GM10266 (cell line): ENCODE measurements at regions not wholly inside any gene's neighbourhood (a gene's known extent, or its start where the extent isn't known, plus 50 kb on each side); places are given as distances from the start of the nearest gene placed in this dataset.

Experiments
- DNase-seq: peaks from one replicate; pipeline ENCODE4 v3.0.0; 2012; ENCODE audit errors: extremely low spot score
- TF ChIP-seq, protein P1 (sequence below): IDR thresholded peaks from 2 replicates; pipeline ENCODE4 v1.5.1; 2012; ENCODE audit warnings: mild to moderate bottlenecking, low read depth; ENCODE audit not compliant: control insufficient read depth, insufficient read depth; ENCODE audit errors: missing control alignments

DNA sequence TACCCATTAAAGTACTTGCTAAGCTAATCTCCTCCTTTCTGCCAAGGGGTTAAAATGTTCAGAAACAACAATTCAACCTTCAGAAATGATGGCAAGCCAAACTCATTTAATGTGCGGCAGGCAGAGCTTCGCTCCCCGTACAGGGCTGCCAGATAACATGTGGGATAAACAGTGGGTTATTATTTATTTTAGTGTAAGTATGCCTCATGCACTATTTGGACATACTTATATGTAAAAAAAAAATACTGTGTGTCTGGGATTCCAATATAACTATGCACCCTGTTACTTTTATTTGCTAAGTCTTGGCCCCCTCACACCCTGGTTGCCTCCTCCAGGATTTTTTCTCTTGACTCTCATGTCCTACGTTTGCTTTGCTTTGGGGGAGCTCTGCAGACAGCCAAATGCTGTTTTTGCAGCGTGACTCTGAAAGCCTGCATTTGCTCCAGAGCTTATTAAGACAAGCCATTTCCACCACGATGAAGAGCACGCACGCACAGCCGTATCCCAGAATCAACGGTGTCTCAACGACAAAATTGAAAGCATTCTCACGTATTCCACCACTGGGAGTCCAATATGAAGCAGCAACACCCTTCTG lies 86.5 kb upstream of the SHANK2 start:
- TF ChIP-seq, protein P1, sequence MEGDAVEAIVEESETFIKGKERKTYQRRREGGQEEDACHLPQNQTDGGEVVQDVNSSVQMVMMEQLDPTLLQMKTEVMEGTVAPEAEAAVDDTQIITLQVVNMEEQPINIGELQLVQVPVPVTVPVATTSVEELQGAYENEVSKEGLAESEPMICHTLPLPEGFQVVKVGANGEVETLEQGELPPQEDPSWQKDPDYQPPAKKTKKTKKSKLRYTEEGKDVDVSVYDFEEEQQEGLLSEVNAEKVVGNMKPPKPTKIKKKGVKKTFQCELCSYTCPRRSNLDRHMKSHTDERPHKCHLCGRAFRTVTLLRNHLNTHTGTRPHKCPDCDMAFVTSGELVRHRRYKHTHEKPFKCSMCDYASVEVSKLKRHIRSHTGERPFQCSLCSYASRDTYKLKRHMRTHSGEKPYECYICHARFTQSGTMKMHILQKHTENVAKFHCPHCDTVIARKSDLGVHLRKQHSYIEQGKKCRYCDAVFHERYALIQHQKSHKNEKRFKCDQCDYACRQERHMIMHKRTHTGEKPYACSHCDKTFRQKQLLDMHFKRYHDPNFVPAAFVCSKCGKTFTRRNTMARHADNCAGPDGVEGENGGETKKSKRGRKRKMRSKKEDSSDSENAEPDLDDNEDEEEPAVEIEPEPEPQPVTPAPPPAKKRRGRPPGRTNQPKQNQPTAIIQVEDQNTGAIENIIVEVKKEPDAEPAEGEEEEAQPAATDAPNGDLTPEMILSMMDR = no peak
- DNase-seq = no peak

DNA sequence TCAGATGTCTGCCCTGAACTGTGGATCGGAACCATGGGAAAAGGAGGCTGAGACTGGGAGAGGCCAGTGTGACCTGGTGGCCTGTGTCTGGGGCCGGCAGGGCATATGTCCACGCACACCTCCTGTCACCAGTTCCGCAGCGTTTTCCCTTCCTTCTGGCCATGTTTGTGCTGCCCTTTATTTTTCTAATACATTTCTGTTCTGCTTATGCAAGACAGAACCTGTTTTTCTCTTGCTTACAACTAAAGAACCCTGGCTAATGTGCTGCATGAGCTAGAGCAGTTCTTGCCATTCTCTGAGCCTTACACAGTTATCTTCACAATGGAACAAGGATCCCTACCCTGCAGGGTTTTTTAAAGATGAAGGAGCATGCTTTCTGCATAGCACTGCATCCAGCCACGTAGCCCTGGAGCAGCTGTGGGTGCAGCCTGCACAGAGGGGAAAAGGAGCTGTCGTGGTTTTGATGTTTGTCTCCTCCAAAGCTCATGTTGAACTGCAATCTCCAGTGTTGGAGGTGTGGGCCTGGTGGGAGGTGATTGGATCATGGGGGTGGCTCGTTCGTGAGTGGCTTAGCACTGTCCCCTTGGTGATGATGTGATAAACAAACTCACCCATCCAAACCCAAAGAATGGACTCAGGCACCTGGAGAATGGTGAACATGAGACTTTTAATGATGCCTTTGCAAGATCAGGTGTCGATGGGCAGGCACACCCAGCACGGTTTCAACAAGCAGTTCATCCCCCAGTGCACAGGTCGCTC lies 84.8 kb upstream of the SHANK2 start:
- TF ChIP-seq, protein P1 = no peak
- DNase-seq = no peak

DNA sequence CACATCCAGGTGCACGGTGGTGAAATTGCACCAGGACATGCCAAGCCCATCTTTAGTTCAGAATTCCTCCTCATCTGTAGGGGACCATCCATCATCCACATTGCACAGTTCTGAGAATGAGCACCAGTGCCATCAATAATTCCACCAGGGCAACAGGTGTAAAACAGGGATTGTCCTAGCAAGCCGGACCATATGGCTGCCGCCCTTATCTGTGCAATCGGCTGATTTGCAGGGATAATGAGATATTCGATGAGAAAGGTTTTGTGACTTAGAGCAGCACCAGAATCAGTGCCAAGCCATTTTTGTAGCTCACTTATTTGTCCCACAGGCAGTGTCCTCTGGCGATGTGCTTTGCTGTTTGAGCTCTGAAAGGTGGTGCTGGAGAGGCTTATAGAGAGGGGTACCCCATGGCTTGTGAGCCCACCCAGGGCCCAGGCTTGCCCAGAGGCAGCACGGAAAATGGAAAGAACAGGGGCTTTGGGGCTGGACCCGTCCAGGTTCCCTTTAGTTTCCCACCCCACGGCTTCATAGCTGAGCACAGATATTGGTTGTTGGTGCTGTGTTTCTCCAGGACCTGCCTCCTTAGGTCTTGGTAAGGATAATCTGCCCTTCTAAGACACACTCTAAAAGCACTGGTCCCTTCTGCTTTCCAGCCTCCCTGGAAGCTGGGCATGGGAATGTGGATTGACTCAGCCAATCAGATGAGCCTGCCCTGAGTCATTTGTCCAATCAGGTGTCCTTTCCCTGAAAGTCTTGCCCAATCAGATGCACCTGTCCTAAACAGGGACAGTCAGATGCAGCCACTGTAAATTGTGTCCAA lies 84.0 kb upstream of the SHANK2 start:
- DNase-seq = no peak

GRCh38 chr11:71335371-71335770 lies 83.0 kb upstream of the SHANK2 start:
- TF ChIP-seq, protein P1 = no peak
- no peak for DNase-seq

More for the DNA sequence above, 84.0 kb upstream of the SHANK2 start:
- TF ChIP-seq, protein P1 = no peak

DNA sequence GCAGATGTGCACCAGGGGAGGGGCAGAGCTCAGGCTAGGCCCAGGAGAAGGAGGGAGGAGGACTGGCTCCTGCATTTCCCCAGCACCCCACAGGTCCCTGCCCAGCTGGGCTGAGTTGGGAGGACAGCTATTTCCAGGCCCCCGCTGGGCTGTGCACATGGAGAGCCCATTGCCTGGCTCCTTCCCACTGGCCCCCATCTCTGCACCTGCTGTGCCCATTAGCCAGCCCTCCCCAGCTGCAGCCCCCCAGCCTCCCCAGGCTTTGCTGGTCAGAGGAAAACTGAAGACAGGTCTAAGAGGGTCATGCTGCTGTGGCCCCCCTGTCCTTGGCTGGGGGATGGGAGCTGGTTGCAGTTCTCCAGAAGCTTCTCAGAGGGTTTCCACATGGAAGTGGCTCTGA lies 81.8 kb upstream of the SHANK2 start:
- TF ChIP-seq, protein P1 = no peak
- DNase-seq = no peak

GRCh38 chr11:71333473-71333872 lies 81.1 kb upstream of the SHANK2 start:
- no peak for DNase-seq
- TF ChIP-seq, protein P1 = no peak
